CD4-positive, alpha-beta T cell treated with Interferon alpha-2 for 1 hour (primary cell): ENCODE measurements at regions not wholly inside any gene's neighbourhood (a gene's known extent, or its start where the extent isn't known, plus 50 kb on each side); places are given as distances from the start of the nearest gene placed in this dataset.

Experiments used
- DNase-seq, 2 donors: peaks; one replicate each; pipeline ENCODE4 v3.0.0-alpha.2; 2020 to 2022

DNA sequence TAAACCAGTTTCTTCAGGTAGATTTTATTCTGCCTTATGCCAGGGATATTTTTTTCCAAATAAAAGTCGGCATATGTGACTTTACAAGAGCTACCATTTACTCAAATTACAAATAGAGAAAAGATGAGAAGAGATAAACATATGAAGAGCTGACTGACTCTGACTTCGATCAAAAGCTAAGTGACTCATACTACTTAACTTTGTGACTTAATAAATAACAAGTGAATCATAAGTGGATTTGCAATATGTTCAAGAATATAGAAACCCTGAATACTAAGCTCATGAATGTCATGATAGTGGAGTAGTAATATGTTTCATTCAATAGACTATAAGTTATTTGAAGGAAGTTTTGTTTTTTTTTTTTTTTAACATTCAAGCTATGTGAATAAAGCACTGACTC, 130.5 kb upstream of the ANO3 start:
- DNase-seq: no peak

DNA sequence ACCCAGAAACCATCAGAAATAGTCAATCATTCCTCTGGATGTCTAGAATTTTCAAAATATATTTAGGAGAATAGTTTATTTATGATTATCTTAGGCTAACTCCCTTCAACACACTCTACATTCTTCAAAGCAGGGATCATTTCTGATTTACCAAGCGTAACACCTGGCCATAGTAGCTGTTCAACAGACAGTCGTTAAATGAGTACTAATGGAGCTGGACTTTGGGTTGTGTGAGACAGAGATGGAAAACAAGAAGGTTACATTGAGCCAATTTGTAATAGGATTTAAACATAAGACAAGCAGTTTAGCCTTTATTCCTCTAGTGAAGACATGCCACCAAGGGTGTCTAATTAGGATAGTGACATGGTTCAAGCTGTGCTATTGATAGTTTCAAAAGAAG, 129.2 kb upstream of the ANO3 start:
- DNase-seq: no peak

DNA sequence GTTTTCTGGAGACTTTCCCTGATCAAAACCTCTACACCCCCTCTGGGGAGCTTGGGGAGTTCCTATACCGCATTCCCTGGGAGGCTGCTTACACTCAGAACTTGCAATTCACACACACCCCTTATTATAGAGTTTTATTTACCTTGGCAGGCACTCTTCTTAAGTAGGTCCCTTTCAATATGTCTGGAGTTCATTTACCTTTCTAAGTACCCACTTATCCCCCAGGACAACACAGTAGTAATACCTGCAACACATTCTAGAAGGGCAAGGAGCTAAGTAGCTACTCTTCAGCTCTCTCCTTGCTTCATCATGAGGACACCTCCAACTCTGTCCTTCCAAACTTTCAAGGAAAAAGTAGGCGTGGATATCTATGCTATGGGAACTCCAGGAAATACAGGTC, 127.8 kb upstream of the ANO3 start:
- no peak for DNase-seq

DNA sequence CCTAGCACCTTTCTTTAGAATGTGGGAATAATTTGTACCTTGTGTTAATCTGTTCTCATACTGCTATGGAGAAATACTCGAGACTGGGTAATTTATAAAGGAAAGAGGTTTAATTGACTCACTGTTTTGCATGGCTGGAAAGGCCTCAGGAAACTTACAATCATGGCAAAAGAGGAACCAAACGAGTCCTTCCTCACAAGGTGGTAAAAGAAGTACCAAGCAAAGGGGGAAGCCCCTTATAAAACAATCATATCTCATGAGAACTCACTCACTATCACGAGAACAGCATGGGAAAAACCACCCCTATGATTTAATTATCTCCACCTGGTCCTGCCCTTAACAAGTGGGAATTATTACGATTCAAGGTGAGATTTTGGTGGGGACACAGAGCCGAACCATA, 127.1 kb upstream of the ANO3 start:
- DNase-seq: no peak

DNA sequence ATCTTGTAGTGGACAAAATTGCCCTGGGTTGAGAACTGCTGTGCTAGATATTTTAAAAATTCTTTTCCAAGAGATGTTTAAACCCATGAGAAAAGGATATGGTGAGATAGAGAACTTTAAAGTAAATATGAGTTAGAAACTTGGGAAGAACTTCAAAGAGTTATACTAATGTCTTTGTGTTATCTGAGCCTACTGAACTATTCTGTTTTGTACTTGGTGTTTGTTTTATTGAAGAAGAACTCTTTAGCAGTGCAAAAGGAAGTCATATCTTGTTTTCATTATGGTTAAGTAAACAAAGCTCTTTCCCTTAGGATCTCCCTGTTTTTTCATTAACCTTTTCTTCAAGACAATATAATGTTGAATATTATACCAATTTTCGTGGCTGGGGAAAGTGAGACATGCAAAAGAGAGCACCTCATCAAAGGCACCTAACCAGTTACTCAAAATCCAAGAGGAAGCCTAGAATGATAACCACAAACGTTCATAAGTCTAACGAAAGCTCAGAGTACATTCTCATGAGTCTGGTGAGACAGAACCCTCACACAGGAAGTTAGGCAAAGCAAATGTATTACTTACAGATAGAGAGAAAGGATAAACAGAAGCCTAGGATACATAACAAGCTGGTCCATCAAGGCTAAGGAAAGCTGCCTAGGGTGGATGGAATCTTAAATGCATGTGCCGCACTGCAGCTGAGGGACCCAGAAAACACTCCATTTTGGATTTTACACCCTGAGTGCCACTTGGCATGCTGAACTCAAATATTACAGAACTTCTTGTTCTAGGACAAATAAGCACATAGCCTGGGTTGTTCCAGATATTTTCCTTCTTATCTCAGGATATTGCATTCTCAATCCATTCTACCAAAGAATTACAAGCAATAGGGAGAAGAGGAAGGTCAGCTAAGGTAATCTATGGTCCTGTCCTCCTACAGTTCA, 112.5 kb upstream of the ANO3 start:
- DNase-seq: no peak

DNA sequence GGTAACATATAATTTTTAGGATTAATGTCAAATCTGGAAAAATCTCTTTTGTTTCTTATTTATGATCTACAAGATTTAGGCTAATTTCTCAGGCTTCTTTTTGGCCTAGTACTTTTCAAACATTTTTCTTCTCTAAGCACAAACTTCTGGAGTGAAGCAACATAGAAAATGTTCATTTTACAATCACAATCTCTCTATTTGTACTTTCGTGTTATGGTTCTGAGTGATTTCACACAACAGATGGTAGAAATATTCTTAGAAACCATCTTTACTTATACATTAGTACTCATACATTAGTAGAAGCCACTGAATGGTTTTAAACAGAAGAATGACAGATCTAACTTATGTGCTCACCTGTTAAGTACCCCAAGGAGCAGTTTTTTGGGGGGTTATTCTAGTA, 106.3 kb upstream of the ANO3 start:
- no peak for DNase-seq

DNA sequence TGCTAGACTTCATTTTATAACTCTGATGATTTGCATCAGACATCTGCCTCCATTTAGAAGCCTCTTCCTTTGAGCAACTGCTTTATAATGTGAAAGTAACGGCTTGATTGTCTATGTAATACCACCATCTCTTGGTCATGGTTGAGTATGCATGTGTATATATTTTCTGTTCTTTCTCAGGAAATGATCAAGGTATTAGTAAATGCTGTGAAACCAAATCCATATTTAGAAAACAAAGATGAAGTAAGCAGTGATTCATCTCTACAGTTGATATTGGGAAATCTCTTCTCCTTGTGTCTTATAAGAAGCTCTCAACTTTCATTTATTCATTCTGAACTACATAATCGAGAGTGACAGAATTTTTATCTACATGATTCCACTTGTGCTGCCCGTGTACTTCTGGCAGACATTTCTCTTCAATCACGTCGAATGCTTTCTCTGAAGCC, 104.6 kb upstream of the ANO3 start:
- DNase-seq: no peak

DNA sequence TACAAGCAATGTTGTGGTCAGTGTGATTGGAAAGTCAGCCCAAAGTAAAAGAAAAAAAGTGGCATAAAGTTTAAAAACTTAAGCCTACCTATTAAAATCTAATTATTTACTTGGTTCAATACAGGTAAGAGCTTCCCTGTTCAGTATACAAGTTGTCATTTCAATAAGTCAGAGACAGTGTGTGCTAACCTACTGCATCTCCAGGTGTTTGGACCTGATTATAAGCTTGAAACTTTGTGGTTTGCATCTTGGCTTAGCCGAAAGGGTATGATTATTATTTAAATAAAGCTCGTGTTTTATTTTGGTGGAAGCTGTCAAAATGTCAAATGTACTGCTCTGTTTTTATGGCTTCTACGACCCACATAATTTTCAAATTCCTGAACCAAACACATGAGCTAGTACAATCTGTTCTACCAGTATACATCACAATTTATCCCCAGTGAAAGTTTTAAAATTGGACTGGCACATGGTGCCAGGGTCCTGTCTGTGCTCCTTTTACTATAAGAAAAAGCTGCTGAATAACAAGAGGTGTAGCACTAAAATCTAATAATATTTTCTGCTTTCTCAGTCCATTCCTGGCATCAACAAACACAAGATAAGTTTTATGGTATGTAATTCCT, 103.9 kb upstream of the ANO3 start:
- no peak for DNase-seq

DNA sequence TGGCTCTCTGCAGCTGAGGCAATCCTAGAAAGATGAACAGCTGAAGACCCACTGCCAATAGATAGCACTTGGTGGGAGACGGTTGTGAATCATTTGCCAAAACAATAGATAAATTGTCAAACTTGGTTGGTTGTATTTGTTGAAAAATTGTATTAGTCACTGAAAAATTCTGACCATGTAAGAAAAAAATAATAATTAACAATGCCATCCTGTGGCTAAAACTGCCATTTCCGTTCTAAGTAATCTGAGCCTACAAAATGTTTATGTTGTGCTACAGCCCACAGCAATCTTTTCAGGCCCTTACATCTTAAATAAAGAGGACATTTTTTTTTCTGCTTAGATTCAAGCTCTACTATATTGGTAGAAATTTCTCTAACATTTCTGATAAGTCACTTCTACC, 103.2 kb upstream of the ANO3 start:
- DNase-seq: no peak

DNA sequence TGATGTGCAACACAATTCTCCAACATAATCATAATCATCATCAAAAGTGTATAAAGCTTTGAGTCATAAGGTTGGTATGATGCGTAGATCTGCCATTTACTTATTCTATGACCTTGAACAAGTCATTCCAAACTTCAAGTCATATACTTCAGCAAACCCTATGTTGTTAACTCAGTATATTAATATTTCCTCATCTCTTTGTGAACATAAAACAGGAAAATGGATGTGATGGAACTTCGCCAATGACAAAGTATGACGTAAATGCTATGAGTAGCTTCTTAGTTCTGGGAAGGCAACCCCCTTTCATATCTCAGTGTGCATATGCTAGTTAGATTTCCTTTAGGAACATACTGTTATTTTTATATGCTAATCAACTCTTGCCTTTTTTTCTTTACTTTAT, 102.7 kb upstream of the ANO3 start:
- DNase-seq: no peak

DNA sequence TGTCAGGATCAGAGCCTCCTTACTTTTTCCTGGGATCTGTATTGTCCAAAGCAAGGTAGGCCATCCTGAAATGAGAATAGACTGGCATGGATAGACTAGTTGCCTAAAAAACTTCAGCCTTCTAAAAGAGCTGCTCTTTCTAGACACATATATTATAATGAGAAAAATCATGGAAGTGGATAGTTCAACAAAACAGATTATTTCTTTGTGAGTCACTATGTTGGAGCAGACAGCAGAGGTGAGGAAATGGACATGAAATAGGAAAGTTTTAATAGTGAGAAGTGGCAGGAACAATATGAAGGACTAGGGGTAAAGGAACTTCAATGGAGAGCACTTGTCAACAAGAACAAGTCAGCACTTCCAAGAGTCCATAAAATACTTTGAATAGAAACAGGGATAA, 101.9 kb upstream of the ANO3 start:
- no peak for DNase-seq

DNA sequence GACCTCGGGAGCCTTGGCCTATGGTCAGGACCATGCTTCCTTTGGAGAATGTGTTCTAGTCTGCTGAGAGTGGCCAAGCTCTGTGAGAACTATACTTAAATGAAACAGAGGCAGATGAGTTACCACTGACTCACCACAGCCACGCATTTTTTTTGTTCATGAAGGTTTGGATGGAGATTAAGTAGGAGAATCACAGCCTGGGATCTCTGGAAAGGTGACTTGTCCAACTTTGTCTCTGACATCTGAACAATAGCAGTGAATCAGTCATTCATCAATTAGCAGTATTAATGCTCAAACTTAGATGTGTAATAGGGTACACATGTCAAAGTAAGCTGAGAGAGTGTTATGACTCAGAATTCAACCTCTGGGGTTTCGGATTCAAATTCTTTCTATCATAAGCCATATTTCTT, 100.7 kb upstream of the ANO3 start:
- DNase-seq: no peak

DNA sequence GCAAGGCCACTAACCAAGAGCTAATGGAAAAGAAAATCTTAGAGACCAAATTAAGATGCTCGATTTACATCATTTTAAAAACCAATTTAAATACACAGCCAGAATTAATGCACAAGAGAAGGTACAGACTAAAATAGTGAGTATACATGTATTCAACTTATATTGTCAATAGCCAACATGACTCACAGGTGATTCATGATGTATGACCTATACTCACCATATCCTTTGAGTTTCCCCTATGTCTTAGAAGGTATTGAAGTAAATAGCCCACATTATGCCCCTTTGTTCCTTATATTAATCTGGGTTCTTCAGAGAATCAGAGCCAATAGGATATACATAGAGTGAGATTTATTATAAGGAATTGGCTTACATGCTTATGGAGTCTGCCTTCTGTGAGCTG, 97.5 kb upstream of the ANO3 start:
- no peak for DNase-seq

DNA sequence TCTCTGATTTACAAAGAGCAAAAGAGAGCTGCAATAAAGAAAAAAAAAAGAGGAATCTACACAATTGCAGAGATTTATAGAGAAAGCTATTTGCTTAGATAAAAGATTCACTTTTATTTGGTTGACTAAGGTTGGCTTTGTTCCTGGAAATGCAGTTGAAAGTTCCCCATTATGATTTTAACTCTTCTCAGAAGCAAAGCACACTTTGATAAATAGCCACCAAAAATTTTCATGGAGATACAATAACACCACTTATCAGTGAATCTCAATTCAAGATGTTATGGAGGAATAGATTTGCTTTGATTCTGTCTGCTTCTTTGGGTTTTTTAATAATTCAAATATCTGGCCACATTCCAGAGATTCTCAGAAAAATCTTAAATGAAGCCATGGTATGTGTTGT, 88.5 kb upstream of the ANO3 start:
- DNase-seq: no peak

DNA sequence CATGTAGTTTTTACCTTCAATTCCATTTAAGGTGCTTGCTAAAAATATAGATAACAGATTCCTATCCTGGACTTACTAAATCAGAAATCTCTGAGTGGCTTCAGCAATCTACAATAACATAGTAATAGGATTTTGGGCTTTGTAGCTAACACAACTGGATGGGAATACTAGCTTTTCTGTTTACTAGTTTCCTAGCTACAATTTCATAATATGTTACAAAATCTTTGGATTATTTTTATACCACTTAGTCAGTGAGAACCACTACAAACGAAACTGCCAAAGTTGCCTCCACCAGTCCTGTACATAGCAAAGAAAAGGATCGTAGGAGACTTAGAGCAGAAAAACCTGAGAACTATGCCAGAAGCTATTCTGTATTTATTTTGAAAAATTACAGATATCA, 87.7 kb upstream of the ANO3 start:
- DNase-seq: no peak

DNA sequence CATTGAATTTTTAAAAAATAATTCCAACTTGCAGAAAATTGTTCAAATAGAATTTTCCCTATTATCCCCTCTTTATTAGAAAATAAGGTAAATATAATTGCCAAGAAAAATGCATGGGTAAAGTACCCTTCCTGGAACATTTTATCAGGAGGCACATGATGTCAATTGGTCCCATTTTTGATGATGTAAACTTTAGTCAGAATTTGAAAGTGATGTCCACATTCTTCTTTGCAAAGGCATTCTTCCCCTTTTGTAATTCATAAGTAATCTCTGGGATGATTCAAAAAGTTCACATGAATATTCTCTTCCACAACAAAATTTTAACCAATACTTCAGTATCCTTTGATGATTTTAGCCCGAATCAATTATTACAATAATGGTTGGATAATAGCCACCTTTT, 86.9 kb upstream of the ANO3 start:
- DNase-seq: no peak

DNA sequence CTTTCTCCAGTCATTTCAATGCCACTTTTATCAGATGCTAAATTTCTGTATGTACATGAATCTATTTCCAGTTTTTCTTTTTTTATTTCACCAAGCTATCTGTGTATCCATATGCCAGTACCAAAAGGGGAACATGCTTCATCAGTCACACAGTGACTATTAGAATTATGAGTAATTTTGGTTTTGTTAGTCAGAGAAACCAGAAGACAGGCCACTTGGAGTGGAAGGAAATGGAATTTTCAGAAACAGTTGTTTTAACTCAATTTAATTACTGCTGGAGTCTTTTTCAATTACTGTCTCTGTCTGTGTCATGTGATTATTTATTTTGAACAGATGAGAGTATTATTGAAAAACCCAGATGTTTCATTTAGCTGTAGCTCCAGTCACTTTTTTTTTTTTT, 84.6 kb upstream of the ANO3 start:
- DNase-seq: no peak

DNA sequence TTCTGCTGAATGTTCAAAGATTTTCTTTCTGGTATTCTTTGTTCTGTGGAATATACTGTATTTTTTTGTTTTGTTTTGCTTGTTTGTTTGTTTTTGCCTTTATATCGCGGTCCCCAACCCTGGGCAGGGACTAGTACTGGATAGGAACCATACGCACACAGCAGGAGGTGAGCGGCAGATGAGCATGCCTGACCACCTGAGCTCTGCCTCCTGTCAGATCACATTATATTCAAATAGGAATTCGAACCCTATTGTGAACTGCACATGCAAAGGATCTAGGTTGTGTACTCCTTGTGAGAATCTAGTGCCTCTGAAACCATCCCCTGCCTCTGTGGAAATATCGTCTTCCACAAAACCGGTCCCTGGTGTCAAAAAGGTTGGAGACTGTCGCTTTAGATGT, 83.3 kb upstream of the ANO3 start:
- no peak for DNase-seq

DNA sequence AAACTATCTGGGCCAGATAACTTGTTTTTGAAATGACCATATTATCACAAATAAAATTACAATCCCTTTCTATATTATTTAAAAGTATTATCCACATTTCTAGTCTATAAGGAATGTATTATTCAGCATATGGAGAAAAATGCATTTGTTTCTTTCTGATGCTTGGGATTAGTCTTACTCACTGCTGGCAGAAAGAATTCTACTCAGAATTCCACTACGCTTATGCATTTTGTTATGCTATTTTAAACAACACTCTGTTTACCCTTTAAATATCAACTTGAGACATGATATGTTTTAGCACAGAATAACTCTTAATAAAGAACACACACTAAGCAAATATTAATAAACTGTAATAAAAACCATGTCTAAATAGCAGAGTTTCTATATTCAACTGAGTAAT, 77.6 kb upstream of the ANO3 start:
- no peak for DNase-seq

DNA sequence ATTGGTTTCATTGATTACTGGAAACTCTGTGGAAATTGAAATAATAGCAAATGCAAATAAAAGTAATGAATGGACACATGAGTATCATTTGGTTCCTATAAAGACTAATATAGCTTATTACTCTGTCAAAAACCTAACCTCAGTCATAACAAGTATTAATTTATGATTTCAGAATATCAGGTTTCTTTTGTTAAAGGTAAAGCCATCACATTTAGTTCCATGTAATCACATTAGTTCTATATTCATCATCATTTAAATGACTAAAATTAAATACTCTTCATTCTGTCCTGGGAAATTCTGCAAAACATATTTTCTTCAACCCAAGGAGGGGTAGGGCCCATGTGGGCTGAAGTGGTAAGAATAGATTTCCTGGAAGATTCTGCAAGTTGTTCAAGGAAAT, 68.2 kb upstream of the ANO3 start:
- DNase-seq: no peak

DNA sequence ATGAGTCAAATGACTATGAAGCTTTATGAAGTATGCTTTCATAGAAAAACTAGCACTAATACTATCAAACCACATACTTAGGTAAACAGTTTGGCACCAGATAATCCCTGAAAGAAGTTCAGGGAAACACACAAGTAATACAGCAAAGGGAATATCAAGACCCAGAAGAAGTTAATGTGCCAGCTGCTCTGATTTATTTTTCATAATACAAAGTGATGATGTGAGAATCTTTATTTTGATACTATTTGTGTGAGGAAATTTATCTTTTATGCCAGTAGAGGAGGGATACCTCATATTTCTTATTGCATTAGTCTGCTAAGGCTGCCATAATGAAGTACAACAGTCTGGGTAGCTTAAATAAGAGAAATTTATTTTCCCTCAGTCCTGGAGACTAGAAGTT, 67.7 kb upstream of the ANO3 start:
- DNase-seq: no peak

DNA sequence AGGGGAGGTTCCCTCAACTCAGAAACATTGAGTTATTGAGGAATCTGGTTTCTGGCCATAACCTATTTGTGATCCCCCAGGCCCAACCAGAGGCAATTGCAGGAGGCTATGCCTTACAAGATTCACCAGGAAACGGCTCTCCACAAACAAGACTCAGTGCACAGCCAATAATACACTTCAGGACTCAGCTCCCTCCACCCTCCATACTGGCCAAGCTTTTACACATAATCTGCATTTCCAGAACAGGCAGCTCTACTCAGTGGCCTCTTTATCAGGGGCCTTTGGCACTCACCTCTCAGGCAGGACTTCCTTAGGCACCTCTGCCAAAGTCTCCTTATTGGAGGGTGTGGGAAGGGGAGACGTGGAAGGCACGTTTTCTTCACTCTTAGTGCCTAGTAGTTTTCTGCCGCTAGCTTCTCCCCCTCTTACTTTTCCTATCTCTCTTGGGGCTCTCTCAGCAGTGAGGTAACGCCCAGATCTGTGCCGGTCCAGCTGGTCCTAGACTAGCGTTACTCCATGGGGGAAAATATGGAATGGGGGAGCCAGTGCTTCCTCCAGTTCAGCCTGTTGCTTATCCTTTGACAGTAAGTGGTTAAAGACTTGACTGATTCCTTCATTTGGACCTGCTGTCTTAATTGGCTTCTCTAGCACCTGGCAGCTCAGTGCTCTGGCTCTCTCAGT, 62.8 kb upstream of the ANO3 start:
- no peak for DNase-seq

DNA sequence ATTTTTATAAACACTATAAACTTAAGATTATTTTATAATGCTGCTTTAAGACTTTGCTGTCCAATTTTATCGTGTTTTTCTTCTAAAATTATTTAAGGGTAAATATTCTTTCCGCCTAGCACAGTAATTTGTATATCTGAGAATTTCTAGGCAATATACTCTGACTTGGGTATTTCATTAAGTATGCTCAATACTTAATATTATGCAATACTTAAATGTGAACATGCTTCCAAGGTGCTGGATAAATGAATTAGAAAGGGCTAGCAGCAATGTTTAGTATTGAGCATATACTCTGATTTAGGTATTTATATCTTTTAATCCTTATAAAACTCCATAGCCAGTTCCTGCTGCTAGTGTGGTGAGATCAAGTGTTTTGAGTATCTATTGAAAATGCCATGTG, 60.3 kb upstream of the ANO3 start:
- DNase-seq: no peak

DNA sequence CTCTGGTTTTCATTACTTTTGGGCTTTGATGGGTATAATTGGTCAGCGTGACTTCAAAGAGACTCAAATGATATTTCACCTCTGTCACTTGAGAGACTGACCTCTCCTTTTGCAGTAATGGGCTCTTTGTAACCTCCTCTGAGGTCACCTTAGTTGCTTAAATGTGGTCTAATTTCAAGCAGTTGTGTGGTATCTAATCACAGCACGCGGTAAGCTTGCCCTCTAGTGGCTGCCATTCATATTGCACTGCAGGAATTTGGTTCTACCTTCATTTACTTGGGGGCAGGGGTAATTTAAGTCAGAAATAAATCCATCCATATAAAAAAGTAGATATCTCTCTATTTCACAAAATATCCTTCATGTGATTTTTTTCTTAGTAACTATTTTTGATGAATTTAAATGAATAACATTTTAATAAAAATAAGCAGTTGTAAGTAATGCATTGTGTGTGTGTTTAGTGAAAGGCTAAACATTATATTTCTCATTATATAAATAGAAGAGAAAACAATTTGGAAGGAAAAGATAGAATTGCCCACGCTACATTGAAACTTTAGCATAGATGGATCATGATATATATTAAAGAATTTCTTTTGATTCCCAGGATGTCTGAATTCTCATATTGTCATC, 55.0 kb upstream of the ANO3 start:
- peak; percentile 19 to 50 for DNase-seq
